Right ventricle myocardium inferior (tissue), 1 donor: ENCODE measurements at regions not wholly inside any gene's neighbourhood (a gene's known extent, or its start where the extent isn't known, plus 50 kb on each side); places are given as distances from the start of the nearest gene placed in this dataset.
A peak's percentile ranks its signal among the peaks of the same experiment; 100 is the strongest.

Experiments
- ATAC-seq: fragments of 200-7000 bp; cut with Tn5 transposase; one replicate; pipeline ENCODE4 v1.9.1; 2020; ENCODE audit warnings: mild to moderate bottlenecking, moderate library complexity
- DNase-seq: peaks from one replicate; pipeline ENCODE4 v3.0.0; 2021; ENCODE audit errors: missing footprints
- intact Hi-C: fragments of 100-400 bp; cut with DNase I; formaldehyde crosslinking; loops from one replicate; pipeline ENCODE4 v1.11.0; 2022
- donor health status: DM: no; HTN: yes; CAD: no; lungs with severe emphysema.

DNA sequence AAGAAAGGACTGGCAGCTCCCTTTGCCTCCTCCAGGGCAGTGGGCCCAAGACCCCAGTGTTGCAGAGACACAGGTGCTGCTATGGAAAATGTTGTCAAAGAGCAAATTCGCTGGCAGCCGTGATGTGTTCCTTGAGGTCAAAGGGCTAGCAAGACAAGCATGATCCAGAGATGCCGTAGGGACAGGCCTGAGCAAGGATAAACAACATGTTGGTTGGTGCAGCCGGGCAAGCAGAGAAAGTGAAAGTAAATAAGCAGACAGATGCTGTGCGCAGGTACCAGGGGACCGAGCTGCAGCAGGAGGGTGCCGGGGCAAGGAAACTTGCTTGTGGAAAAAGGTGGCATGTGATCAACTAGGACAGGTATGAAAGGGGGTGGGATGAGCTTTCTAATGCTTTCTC, 125.5 kb upstream of the NECTIN1 start:
- DNase-seq (no peak), ATAC-seq (no peak)
- intact Hi-C loops: no loop called here

DNA sequence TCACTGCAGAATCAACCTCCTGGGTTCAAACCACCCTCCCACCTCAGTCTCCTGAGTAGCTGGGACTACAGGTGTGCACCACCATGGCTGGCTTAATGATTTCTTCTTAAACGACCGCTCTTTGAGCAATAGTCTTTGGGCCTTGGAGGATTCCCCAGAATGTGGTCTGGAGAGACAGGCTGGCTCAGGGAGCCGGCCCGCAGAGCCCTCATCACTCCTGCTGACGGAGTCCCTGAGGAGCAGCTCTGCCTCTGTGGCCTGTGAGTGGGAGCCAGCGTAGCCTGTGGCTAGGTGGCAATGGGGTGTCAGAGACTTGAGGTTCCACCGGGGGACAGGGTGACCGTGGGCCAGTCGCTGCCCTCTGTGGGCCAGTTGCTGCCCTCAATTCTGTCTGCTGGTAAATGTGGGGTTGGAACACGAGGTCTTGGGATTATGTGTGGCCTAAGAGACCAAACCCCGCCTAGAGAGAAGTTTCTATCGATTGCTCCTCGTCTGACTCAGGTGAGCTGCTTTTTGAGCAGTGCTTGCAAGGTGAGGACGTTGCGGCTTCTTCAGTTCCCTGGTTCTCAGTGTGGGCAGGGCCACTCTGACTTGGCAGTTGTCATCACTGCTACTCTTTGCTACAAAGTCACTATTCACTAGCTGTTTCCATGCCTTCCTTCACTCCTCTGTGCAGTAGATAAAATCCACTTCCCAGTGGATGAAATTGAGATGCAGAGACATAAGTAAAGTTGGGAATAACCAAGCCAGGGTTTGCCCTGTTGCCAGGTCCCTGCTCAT, 124.8 kb upstream of the NECTIN1 start:
- DNase-seq (no peak), ATAC-seq (no peak)
- intact Hi-C loops: no loop called here

DNA sequence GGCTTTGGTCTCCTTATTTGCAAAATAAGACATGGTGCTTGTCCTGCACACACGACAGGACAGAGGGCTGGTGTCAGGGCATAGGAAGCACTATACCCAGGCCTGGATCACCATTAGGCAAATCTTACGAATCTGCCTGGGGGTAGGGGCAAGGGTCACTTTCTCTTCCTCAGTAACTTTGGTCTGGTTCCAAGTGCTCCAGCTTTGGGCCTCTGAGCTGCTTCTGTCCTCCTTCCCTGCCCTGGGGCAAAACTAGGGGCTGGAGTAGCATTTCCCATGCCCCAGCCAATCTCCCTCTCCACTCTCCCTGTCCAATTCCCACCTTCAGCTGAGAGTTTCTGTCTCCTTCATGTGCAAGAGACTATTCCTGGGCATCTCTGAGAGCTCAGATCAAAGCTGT, 123.7 kb upstream of the NECTIN1 start:
- no peak for DNase-seq
- ATAC-seq: no peak
- intact Hi-C loops: no loop called here

DNA sequence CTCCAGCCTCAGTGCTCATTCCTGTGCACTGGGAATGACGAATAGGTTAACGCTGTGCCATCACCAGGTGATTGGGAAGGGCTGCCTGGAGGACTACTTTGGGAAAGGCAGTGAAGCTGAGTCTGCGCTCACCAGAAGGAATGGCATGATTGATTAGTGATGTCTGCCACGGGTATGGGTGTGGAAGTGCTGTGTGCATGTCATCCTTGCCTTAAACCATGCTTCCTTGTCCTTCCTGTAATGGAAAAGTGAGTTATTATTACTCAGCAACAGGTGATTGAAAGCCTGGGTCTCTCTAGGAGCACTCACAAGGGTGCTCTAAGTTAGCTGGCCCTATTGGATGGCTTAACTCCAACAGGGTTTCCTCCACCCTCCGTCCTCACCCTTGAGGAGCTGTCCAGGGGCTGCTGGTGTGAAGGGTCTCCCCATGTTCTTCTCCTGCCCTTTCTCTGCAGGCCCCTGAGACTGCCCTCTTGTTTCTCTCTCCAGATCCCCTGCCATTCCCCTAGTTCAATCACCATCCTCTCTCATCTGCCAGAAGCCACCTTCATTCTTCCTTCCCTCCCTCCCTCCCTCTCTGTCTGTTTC, 121.9 kb upstream of the NECTIN1 start:
- DNase-seq: no peak
- no peak for ATAC-seq
- intact Hi-C loops: no loop called here

DNA sequence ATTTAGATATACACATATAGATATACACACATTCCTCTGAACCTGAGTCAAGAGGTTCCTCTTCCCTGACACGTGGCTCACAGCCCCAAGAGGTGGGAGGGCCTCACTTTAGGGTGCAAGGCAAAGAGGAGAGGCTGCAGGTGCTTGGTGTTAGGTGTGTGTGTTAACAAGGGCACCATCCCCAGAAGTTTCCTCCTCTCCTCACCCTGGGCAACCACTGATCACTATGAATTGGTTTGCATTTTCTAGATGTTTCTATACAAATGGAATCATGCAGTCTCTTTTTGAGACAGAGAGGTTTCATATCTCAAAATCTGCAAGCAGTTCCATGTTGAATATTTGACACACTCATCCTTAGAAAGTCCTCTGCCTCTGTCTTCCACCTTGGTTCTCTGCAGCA, 120.9 kb upstream of the NECTIN1 start:
- no peak for DNase-seq
- ATAC-seq: no peak
- intact Hi-C loops: no loop called here

GRCh38 chr11:119847853-119848252, 118.9 kb upstream of the NECTIN1 start:
- intact Hi-C loops: no loop called here
- ATAC-seq (no peak), DNase-seq (no peak)

GRCh38 chr11:119846374-119846773, 117.4 kb upstream of the NECTIN1 start:
- intact Hi-C loops: no loop called here
- ATAC-seq (no peak), DNase-seq (no peak)

- DNase-seq (no peak), ATAC-seq (no peak)
- intact Hi-C loops: no loop called here
Measured at GRCh38 chr11:119845756-119846155, 116.8 kb upstream of the NECTIN1 start.

GRCh38 chr11:119845305-119845704, 116.3 kb upstream of the NECTIN1 start:
- DNase-seq (no peak), ATAC-seq (no peak)
- intact Hi-C loops: no loop called here

DNA sequence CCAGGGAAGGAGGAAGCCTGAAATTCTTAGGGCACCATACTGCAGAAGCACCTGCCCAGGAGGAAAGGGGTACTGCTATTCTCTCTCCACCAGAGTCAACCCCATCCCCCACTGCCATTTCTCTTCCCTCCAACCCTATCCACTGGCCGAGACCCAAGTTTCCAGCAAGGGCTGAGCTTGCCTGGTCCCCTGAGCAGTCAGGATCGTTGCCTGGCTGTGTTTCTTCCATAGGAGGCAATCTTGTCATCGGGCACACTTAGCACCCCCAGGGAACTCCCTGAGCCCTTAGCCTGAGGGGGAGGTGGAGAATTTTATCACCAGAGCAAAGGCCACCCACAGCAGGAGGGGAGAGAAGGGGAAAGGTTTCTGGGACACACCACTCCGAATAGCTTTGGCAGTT, 115.8 kb upstream of the NECTIN1 start:
- peak; percentile 56 for ATAC-seq

DNA sequence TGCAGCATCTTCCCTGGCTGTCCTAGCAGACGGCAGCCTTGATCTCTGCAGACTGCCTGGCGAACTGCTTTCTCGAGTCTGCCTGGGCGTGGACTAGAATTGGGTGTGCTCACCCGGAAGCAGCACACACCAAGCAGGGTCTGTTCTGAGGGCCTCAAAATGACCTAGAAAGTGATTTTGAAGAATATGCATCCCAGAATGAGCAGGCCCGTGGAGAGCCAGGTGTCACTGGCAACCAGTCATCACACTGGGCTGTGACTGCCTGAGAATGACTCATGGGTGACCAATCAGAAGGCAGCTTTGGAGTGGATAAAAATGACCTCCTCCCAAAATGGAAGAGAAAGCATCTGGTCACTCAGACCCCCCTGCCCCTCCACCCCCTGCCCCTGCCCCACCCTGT, 114.9 kb upstream of the NECTIN1 start:
- ATAC-seq: no peak
- DNase-seq: no peak
- intact Hi-C loops: no loop called here

More for the DNA sequence above, 115.8 kb upstream of the NECTIN1 start:
- DNase-seq: no peak
- intact Hi-C loops: no loop called here

GRCh38 chr11:119842731-119843130, 113.7 kb upstream of the NECTIN1 start:
- intact Hi-C loops: no loop called here
- ATAC-seq: no peak
- DNase-seq: no peak

- ATAC-seq (no peak), DNase-seq (no peak)
- intact Hi-C loops: no loop called here
Measured at GRCh38 chr11:119839476-119840133, 110.6 kb upstream of the NECTIN1 start.

- ATAC-seq (no peak), DNase-seq (no peak)
- intact Hi-C loops: no loop called here
Measured at GRCh38 chr11:119835753-119836152, 106.8 kb upstream of the NECTIN1 start.

GRCh38 chr11:119832202-119832935, 103.4 kb upstream of the NECTIN1 start:
- ATAC-seq (peak; percentile 48), DNase-seq (no peak)
- intact Hi-C loops: no loop called here

- DNase-seq (no peak), ATAC-seq (peak; percentile 32)
- intact Hi-C loops: no loop called here
Measured at GRCh38 chr11:119831011-119831410, 102.0 kb upstream of the NECTIN1 start.

DNA sequence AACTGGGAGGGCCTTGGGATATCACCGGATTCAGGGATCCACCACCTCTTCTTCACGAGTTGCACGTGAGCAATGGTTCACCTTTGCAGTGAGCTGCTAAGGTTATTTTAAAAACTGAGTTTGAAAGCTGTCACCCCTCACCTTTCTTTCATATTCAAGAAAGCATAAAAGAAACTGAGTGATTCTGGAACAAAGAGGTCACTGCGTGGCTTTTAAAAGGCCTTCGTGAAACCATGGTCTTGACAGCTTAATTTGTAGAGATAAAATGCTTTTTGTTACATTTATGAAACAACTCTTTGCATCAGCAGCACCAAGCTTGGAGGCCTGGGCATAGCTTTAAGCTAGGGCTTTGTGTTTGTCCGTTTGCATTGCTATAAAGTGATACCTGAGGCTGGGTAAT, 101.4 kb upstream of the NECTIN1 start:
- intact Hi-C loops: no loop called here
- no peak for DNase-seq
- ATAC-seq: no peak

DNA sequence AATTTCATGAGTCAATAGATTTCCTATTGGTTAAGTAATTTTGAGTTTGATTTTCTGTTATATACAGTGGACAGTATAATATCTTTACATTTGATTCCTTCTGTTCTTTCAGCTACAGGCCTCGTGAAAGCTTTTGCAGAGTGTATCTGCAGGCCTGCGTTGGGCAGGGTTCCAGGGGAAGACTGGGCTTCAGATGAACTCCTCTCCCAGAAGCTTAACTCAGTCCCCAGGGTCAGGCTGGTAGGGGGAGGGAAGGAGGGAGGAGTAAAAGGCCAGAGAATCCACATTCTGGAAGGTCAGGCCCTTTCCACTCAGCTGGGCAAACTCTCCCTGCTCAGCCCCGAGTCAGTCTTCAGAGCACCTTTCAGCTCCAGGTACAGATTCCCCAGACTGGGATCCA, 100.4 kb upstream of the NECTIN1 start:
- ATAC-seq (no peak), DNase-seq (no peak)
- intact Hi-C loops: no loop called here

GRCh38 chr11:119828819-119829218, 99.8 kb upstream of the NECTIN1 start:
- intact Hi-C loops: no loop called here

DNA sequence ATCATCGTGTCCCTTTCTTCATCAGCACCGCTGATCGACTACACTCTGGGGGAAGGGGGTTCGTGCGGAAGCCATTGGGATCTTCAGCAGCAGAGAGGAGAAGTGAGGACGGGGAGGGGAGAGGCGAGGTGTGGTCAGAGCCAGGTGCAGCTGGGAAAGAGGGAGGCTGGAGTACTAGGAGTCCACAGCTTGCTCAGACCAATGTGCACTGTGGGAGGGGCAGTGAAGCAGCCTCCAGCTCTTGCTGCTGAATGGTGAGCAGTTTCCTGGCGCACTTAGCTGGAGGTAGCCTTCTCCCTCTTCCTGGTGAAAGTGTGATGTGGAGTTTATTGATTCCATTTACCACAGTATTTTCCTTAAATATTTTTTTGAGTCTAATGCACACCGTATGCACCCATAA, 99.0 kb upstream of the NECTIN1 start:
- intact Hi-C loops: no loop called here
- no peak for DNase-seq
- ATAC-seq: no peak

More at GRCh38 chr11:119828819-119829218, 99.8 kb upstream of the NECTIN1 start:
- ATAC-seq (no peak), DNase-seq (no peak)
